ENCODE measurements at regions not wholly inside any gene's neighbourhood (a gene's known extent, or its start where the extent isn't known, plus 50 kb on each side); places are given as distances from the start of the nearest gene placed in this dataset.
"Not testable (repeated sequence)": the region's sequence is repeated elsewhere in the genome, so short reads cannot be mapped to it uniquely, and the experiment has no call there.

DNA sequence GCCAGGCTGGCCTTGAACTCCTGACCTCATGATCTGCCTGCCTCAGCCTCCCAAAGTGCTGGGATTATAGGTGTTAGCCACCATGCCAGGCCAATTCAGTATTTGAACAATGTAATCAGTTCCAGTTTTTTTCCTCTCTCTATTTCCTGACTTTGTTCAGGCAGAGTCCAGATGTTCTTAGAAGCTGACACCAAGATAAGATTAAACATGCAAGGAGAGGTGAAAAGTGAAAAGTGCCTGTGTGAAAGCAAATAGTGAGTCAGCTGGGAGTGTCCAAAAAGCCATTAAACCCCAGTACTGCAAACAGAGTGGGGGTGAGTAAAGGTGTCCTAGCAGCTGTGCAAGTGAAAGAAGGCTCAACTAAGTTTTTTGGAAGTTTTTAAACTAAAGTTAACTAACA lies 231.5 kb downstream of the PTH2R start:
- CTCF ChIA-PET = no interaction called here
- H3K4me1 Mint-ChIP-seq = no peaks in the 10 kb centered on the region
- H3K27me3 Mint-ChIP-seq = no peaks in the 10 kb centered on the region
- H3K9me3 Mint-ChIP-seq = peaks cover 4% of the 10 kb centered on the region
- no peak overlapping the region for H3K27ac Mint-ChIP-seq
- H3K36me3 Mint-ChIP-seq = no peaks in the 10 kb centered on the region
- no peak overlapping the region for H3K4me3 Mint-ChIP-seq
- DNase-seq = no peak

DNA sequence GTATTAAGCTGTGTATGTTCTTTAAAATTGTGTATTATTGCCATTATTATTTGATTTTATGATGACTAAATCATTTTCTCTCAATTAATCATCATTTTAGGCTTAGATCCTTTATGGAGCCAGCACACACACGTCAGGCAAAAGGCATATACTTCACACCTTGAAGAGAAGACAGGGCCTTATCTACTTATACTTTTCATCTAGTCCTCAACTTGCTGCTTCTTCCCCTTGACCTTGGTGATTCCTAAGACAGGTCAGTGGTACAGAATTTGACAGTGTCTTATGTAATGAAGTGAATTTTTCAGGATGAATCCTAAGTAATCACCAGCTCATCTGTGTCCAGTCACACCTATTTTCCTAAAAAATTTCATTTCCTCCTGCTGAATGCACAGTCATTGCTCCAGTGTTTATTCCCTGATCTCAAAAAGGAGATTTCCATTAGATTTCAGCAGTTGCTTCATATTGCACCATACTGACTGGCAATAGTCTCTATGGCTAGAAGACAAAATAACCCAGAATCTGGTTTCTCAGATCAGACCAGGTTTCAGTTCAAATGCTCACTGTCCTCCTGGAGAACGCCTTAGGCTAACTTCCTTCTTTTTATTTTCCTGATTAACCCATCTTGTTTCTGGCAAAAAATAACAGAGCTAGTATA lies 235.7 kb downstream of the PTH2R start:
- no peak for DNase-seq
- no peak overlapping the region for H3K4me3 Mint-ChIP-seq
- H3K9me3 Mint-ChIP-seq = peaks cover 4% of the 10 kb centered on the region
- no peaks in the 10 kb centered on the region for H3K36me3 Mint-ChIP-seq
- H3K27me3 Mint-ChIP-seq = no peaks in the 10 kb centered on the region
- no peak overlapping the region for H3K27ac Mint-ChIP-seq
- H3K4me1 Mint-ChIP-seq = no peaks in the 10 kb centered on the region
- CTCF ChIA-PET = no interaction called here

- H3K9me3 Mint-ChIP-seq = peaks cover 1% of the 10 kb centered on the region
- H3K27me3 Mint-ChIP-seq = no peaks in the 10 kb centered on the region
- CTCF ChIA-PET = no interaction called here
- DNase-seq = no peak
- H3K4me1 Mint-ChIP-seq = no peaks in the 10 kb centered on the region
- H3K4me3 Mint-ChIP-seq = no peak overlapping the region
- H3K27ac Mint-ChIP-seq = no peak overlapping the region
- H3K36me3 Mint-ChIP-seq = no peaks in the 10 kb centered on the region
These were observed 236.6 kb downstream of the PTH2R start for GRCh38 chr2:208643145-208643544.

DNA sequence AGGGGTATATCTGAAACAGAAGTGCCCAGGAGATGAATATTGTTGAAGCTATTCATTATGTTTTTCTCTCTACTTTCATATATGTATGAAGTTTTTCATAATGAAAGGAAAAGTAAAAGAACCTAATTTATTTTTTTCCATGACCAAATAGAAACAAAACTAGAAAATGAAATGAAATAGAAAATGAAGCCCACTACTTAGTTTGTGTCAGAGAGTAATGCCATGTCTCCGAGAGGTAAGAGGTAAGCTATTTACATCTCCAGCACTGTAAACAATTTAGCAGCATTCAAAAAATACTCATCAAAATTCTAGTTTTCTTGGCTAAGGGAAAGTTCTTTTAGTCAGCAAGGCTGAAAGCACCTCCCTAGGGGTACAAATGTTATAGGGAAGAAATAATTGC lies 238.6 kb downstream of the PTH2R start:
- Mint-ChIP-seq H3K27me3 (no peaks in the 10 kb centered on the region), H3K27ac (no peak overlapping the region), H3K4me1 (no peaks in the 10 kb centered on the region), H3K4me3 (no peak overlapping the region), H3K36me3 (no peaks in the 10 kb centered on the region), H3K9me3 (no peaks in the 10 kb centered on the region)
- no peak for DNase-seq
- CTCF ChIA-PET = interaction anchor here (0.6 kb wide), 1 partner anchor 21 kb away, joined by 3 read pairs; no protein-coding TSS in a partner anchor

- no peak for DNase-seq
- CTCF ChIA-PET = interaction anchor here (1.1 kb wide), 1 partner anchor 14 kb away, joined by 3 read pairs; no protein-coding TSS in a partner anchor
- Mint-ChIP-seq H3K9me3 (no peaks in the 10 kb centered on the region), H3K4me1 (no peaks in the 10 kb centered on the region), H3K27me3 (no peaks in the 10 kb centered on the region), H3K4me3 (no peak overlapping the region), H3K36me3 (no peaks in the 10 kb centered on the region), H3K27ac (no peak overlapping the region)
These were observed 241.8 kb downstream of the PTH2R start for GRCh38 chr2:208648368-208648767.

DNA sequence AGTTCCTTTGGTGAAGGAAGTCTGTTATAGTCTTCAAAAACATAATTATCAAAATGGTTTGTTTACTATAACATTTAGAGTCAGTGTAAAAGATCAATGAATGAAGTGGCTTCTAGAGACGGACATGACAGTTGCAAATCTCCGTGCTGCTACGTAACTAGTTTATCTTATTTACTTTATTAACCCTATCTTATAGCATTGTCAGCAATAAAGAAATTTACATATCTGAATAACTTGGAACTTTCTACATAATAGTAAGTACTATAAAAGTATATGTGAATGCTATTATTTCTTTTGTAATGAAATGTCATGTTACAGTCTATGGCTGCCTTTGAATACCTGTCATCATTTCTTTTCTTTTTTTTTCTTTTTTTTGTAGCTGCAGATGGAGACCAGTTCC lies 246.8 kb downstream of the PTH2R start:
- no peaks in the 10 kb centered on the region for H3K9me3 Mint-ChIP-seq
- CTCF ChIA-PET = no interaction called here
- H3K27ac Mint-ChIP-seq = no peak overlapping the region
- H3K4me1 Mint-ChIP-seq = no peaks in the 10 kb centered on the region
- no peak overlapping the region for H3K4me3 Mint-ChIP-seq
- no peaks in the 10 kb centered on the region for H3K36me3 Mint-ChIP-seq
- no peaks in the 10 kb centered on the region for H3K27me3 Mint-ChIP-seq
- DNase-seq = no peak

DNA sequence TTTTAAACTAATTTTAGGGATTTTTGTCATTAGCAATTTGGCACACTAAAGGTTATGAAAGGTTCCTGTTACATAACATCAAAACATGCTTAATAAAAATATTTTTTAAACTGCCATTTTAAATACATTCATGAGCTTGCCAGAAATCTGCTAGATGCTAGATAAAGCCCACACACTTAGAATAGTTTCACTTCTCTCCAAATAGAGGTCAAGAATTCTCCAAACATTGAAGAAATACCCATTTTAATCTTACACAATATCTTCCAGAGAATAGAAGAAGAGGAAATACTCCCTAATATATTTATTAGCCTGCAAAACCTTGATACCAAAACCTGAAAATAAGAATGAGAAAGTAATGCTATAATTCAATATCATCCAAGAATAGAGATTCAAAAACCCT lies 247.5 kb downstream of the PTH2R start:
- Mint-ChIP-seq H3K36me3 (no peaks in the 10 kb centered on the region), H3K27me3 (no peaks in the 10 kb centered on the region), H3K27ac (no peak overlapping the region), H3K9me3 (no peaks in the 10 kb centered on the region), H3K4me3 (no peak overlapping the region), H3K4me1 (no peaks in the 10 kb centered on the region)
- CTCF ChIA-PET = no interaction called here
- DNase-seq = no peak

- CTCF ChIA-PET = no interaction called here
- no peak overlapping the region for H3K27ac Mint-ChIP-seq
- H3K9me3 Mint-ChIP-seq = no peaks in the 10 kb centered on the region
- H3K4me1 Mint-ChIP-seq = no peaks in the 10 kb centered on the region
- H3K4me3 Mint-ChIP-seq = no peak overlapping the region
- H3K36me3 Mint-ChIP-seq = no peaks in the 10 kb centered on the region
- H3K27me3 Mint-ChIP-seq = no peaks in the 10 kb centered on the region
- no peak for DNase-seq
These were observed 250.9 kb downstream of the PTH2R start for GRCh38 chr2:208657468-208657867.

- Mint-ChIP-seq H3K27me3 (no peaks in the 10 kb centered on the region), H3K4me1 (no peaks in the 10 kb centered on the region), H3K9me3 (peaks cover 3% of the 10 kb centered on the region), H3K27ac (no peak overlapping the region), H3K4me3 (no peak overlapping the region), H3K36me3 (no peaks in the 10 kb centered on the region)
- CTCF ChIA-PET = no interaction called here
- DNase-seq = no peak
These were observed 262.8 kb downstream of the PTH2R start for GRCh38 chr2:208669394-208669793.

- no peaks in the 10 kb centered on the region for H3K4me1 Mint-ChIP-seq
- no peak overlapping the region for H3K27ac Mint-ChIP-seq
- H3K27me3 Mint-ChIP-seq = no peaks in the 10 kb centered on the region
- H3K4me3 Mint-ChIP-seq = no peak overlapping the region
- CTCF ChIA-PET = no interaction called here
- H3K36me3 Mint-ChIP-seq = no peaks in the 10 kb centered on the region
- no peak for DNase-seq
- H3K9me3 Mint-ChIP-seq = peaks cover 3% of the 10 kb centered on the region
These were observed 264.7 kb downstream of the PTH2R start for GRCh38 chr2:208671284-208671683.

GRCh38 chr2:208671886-208672680 lies 265.5 kb downstream of the PTH2R start:
- Mint-ChIP-seq H3K9me3 (peaks cover 3% of the 10 kb centered on the region), H3K27ac (no peak overlapping the region), H3K36me3 (no peaks in the 10 kb centered on the region), H3K27me3 (no peaks in the 10 kb centered on the region), H3K4me3 (no peak overlapping the region), H3K4me1 (no peaks in the 10 kb centered on the region)
- no peak for DNase-seq
- CTCF ChIA-PET = no interaction called here

DNA sequence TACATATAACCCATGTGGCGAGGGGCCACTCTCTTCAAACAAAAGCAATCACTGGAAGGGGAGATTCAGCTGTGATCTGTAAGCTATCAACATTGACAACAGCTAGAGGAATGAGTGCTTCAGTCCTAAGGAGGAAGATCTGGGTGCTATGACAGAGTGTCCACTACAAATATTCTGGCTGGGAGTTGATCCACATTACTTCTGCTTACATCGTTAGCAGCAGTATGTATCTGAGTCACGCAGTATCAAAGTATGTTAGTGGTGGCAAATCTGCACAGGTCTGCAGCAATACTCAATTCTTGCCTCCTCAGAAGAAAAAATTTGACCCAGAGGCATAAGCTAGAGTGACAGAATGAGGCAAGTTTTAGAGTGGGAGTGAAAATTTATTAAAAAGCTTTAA lies 267.0 kb downstream of the PTH2R start:
- H3K27ac Mint-ChIP-seq = no peak overlapping the region
- H3K4me3 Mint-ChIP-seq = no peak overlapping the region
- H3K4me1 Mint-ChIP-seq = no peaks in the 10 kb centered on the region
- no peaks in the 10 kb centered on the region for H3K9me3 Mint-ChIP-seq
- H3K27me3 Mint-ChIP-seq = no peaks in the 10 kb centered on the region
- CTCF ChIA-PET = no interaction called here
- no peak for DNase-seq
- H3K36me3 Mint-ChIP-seq = no peaks in the 10 kb centered on the region

GRCh38 chr2:208674919-208675318 lies 268.3 kb downstream of the PTH2R start:
- CTCF ChIA-PET = no interaction called here
- no peaks in the 10 kb centered on the region for H3K27me3 Mint-ChIP-seq
- no peak overlapping the region for H3K27ac Mint-ChIP-seq
- H3K4me3 Mint-ChIP-seq = no peak overlapping the region
- peaks cover 1% of the 10 kb centered on the region for H3K9me3 Mint-ChIP-seq
- no peak for DNase-seq
- no peaks in the 10 kb centered on the region for H3K36me3 Mint-ChIP-seq
- no peaks in the 10 kb centered on the region for H3K4me1 Mint-ChIP-seq

- H3K9me3 Mint-ChIP-seq = peaks cover 27% of the 10 kb centered on the region
- H3K36me3 Mint-ChIP-seq, H3K27me3 Mint-ChIP-seq, H3K4me3 Mint-ChIP-seq, H3K4me1 Mint-ChIP-seq, CTCF ChIA-PET, H3K27ac Mint-ChIP-seq, DNase-seq: not testable (repeated sequence)
These were observed 279.3 kb downstream of the PTH2R start for GRCh38 chr2:208685929-208686328.

DNA sequence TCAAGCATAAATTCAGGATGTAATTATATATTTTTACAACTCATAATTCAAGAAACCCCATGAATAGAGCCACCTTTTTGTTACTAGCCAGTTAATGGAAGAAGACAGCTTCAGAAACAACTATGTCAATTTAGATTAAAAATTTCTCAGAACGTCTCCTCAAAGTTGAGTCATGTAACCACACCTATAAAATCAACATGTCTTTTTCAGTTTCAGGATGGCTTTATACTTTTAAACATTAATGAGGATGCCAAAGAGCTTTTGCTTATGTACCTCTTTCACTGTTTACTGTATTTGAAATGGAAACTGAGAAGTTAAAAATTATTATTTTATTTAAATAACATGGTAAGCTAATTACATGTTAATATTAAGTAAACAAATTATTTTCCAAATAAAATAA lies 280.1 kb downstream of the PTH2R start:
- no peak overlapping the region for H3K27ac Mint-ChIP-seq
- no peak for DNase-seq
- no peaks in the 10 kb centered on the region for H3K36me3 Mint-ChIP-seq
- no peak overlapping the region for H3K4me3 Mint-ChIP-seq
- CTCF ChIA-PET = interaction anchor here (0.7 kb wide), 2 partner anchors 21 to 559 kb away, joined by 3 read pairs; no protein-coding TSS in a partner anchor
- no peaks in the 10 kb centered on the region for H3K27me3 Mint-ChIP-seq
- peaks cover 25% of the 10 kb centered on the region for H3K9me3 Mint-ChIP-seq
- H3K4me1 Mint-ChIP-seq = no peaks in the 10 kb centered on the region

All from activated naive CD4-positive, alpha-beta T cell treated with anti-CD3 and anti-CD28 coated beads, Interleukin-2, amount 10 ng/mL, durations not matched to agents 7 days and 5 days (primary cell).